Right cardiac atrium (tissue), 5 donors: ENCODE measurements at regions not wholly inside any gene's neighbourhood (a gene's known extent, or its start where the extent isn't known, plus 50 kb on each side); places are given as distances from the start of the nearest gene placed in this dataset.

Source experiments
- ATAC-seq, 2 donors: fragments of 200-7000 bp; cut with Tn5 transposase; one replicate each; pipeline versions ENCODE4 v1.8.0 to v1.9.1; 2020; ENCODE audit warnings: moderate library complexity in 2 of 2, mild to moderate bottlenecking in 1 of 2
- DNase-seq, 3 donors: peaks; one replicate each; pipeline ENCODE4 v3.0.0-alpha.2; 2020
- H3K27ac ChIP-seq: one replicate; pipeline ENCODE4 v1.5.1; 2013; ENCODE audit warnings: mild to moderate bottlenecking, low read length, control low read depth, moderate library complexity
- H3K27me3 ChIP-seq: one replicate; pipeline ENCODE4 v1.6.1; 2013; ENCODE audit not compliant: control insufficient read depth, insufficient read depth
- H3K4me1 ChIP-seq: one replicate; pipeline ENCODE4 v1.6.1; 2013; ENCODE audit warnings: low read length; ENCODE audit not compliant: control insufficient read depth, insufficient read depth
- H3K4me3 ChIP-seq: one replicate; pipeline ENCODE4 v1.5.1; 2013; ENCODE audit warnings: low read length, control low read depth
- H3K9me3 ChIP-seq: one replicate; pipeline ENCODE4 v1.6.1; 2013; ENCODE audit warnings: low read length; ENCODE audit not compliant: control insufficient read depth
- WGBS: extraction: QIAGEN DNeasy Blood & Tissue Kit; methylation state at CpG from one replicate; pipeline ENCODE4 v1.1.7; 2013; 5-methylcytosine and 5-hydroxymethylcytosine counted together
- intact Hi-C, 4 donors: fragments of 100-400 bp; cut with DNase I; formaldehyde crosslinking; loops; one replicate each; pipeline versions ENCODE4 v1.11.0 to v1.14.0; 2022 to 2023
- donor health status: healthy with polysubstance abuse.
- donor health status: DM: no; HTN: yes; CAD: no.
- donor health status: DM: no; HTN: no; CAD: no.
- donor health status: DM: no; HTN: yes; CAD: no; lungs with severe emphysema.
- donor health status: DM: yes; HTN: yes; CAD: no.

- Histone ChIP-seq H3K4me1 (no peaks in the 10 kb centered on the region), H3K4me3 (no peak overlapping the region), H3K9me3 (no peaks in the 10 kb centered on the region), H3K27ac (no peak overlapping the region), H3K27me3 (no peaks in the 10 kb centered on the region)
- intact Hi-C loops: no loop called here
- no peak for DNase-seq
- ATAC-seq: no peak
- 93% methylated on average over 5 of the region's 5 CpGs for WGBS
Observed at GRCh38 chr14:22411398-22412055, 177.5 kb downstream of the DAD1 start.

GRCh38 chr14:22410497-22410896 lies 178.5 kb downstream of the DAD1 start:
- no peaks in the 10 kb centered on the region for H3K9me3 ChIP-seq
- intact Hi-C loops: no loop called here
- ATAC-seq: no peak
- H3K4me1 ChIP-seq: no peaks in the 10 kb centered on the region
- H3K4me3 ChIP-seq: no peak overlapping the region
- no peak for DNase-seq
- H3K27ac ChIP-seq: no peak overlapping the region
- no peaks in the 10 kb centered on the region for H3K27me3 ChIP-seq

GRCh38 chr14:22409006-22409405 lies 180.0 kb downstream of the DAD1 start:
- no peak for ATAC-seq
- no peak for DNase-seq
- Histone ChIP-seq H3K4me1 (no peaks in the 10 kb centered on the region), H3K4me3 (no peak overlapping the region), H3K9me3 (no peaks in the 10 kb centered on the region), H3K27ac (no peak overlapping the region), H3K27me3 (no peaks in the 10 kb centered on the region)
- 69% methylated on average over 3 of the region's 3 CpGs for WGBS
- intact Hi-C loops: loop anchor here in 1 of 4 donors (10.0 kb wide), 1 partner anchor 396 kb away; no protein-coding TSS in a partner anchor

- 97% methylated on average over 2 of the region's 2 CpGs for WGBS
- DNase-seq (no peak), ATAC-seq (no peak)
- intact Hi-C loops: loop anchor here in 1 of 4 donors (10.0 kb wide), 1 partner anchor 396 kb away; no protein-coding TSS in a partner anchor
- H3K4me3 ChIP-seq: no peak overlapping the region
- H3K27me3 ChIP-seq: no peaks in the 10 kb centered on the region
- H3K4me1 ChIP-seq: no peaks in the 10 kb centered on the region
- no peaks in the 10 kb centered on the region for H3K9me3 ChIP-seq
- no peak overlapping the region for H3K27ac ChIP-seq
Observed at GRCh38 chr14:22408547-22408946, 180.5 kb downstream of the DAD1 start.

GRCh38 chr14:22407033-22407432 lies 182.0 kb downstream of the DAD1 start:
- H3K9me3 ChIP-seq: no peaks in the 10 kb centered on the region
- ATAC-seq: no peak
- H3K4me3 ChIP-seq: no peak overlapping the region
- no peak overlapping the region for H3K27ac ChIP-seq
- H3K4me1 ChIP-seq: no peaks in the 10 kb centered on the region
- 77% methylated on average over 6 of the region's 6 CpGs for WGBS
- H3K27me3 ChIP-seq: no peaks in the 10 kb centered on the region
- intact Hi-C loops: loop anchor here in 1 of 4 donors (10.0 kb wide), 1 partner anchor 398 kb away; no protein-coding TSS in a partner anchor
- DNase-seq: no peak

- no peak overlapping the region for H3K27ac ChIP-seq
Observed at GRCh38 chr14:22405201-22405600, 183.8 kb downstream of the DAD1 start.

GRCh38 chr14:22403296-22403695 lies 185.7 kb downstream of the DAD1 start:
- H3K4me1 ChIP-seq: no peaks in the 10 kb centered on the region
- intact Hi-C loops: loop anchor here in 1 of 4 donors (10.0 kb wide), 1 partner anchor 402 kb away; no protein-coding TSS in a partner anchor
- no peak overlapping the region for H3K4me3 ChIP-seq
- no peak for DNase-seq
- WGBS: 84% methylated on average over 4 of the region's 4 CpGs
- no peaks in the 10 kb centered on the region for H3K9me3 ChIP-seq
- no peak overlapping the region for H3K27ac ChIP-seq
- no peaks in the 10 kb centered on the region for H3K27me3 ChIP-seq
- ATAC-seq: no peak

More at GRCh38 chr14:22405201-22405600, 183.8 kb downstream of the DAD1 start:
- H3K4me3 ChIP-seq: no peak overlapping the region
- H3K4me1 ChIP-seq: no peaks in the 10 kb centered on the region
- H3K27me3 ChIP-seq: no peaks in the 10 kb centered on the region
- no peaks in the 10 kb centered on the region for H3K9me3 ChIP-seq
- intact Hi-C loops: loop anchor here in 1 of 4 donors (10.0 kb wide), 1 partner anchor 400 kb away; no protein-coding TSS in a partner anchor
- 70% methylated on average over 1 of the region's 1 CpG for WGBS
- ATAC-seq (no peak), DNase-seq (no peak)

- Histone ChIP-seq H3K27me3 (no peaks in the 10 kb centered on the region), H3K4me3 (no peak overlapping the region), H3K4me1 (no peaks in the 10 kb centered on the region), H3K9me3 (no peaks in the 10 kb centered on the region), H3K27ac (no peak overlapping the region)
- intact Hi-C loops: loop anchor here in 1 of 4 donors (10.0 kb wide), 1 partner anchor 404 kb away; no protein-coding TSS in a partner anchor
- 46% methylated on average over 3 of the region's 3 CpGs for WGBS
- no peak for ATAC-seq
- DNase-seq: no peak
Observed at GRCh38 chr14:22400655-22401259, 188.3 kb downstream of the DAD1 start.

- Histone ChIP-seq H3K4me3 (no peak overlapping the region), H3K27me3 (no peaks in the 10 kb centered on the region), H3K27ac (no peak overlapping the region), H3K9me3 (no peaks in the 10 kb centered on the region), H3K4me1 (no peaks in the 10 kb centered on the region)
- ATAC-seq: no peak
- WGBS: 90% methylated on average over 2 of the region's 2 CpGs
- DNase-seq: no peak
- intact Hi-C loops: loop anchor here in 3 of 4 donors (10.0 kb wide), 3 partner anchors 155 to 405 kb away; no protein-coding TSS in a partner anchor
Observed at GRCh38 chr14:22399776-22400175, 189.2 kb downstream of the DAD1 start.

GRCh38 chr14:22397221-22397737 lies 191.7 kb downstream of the DAD1 start:
- H3K9me3 ChIP-seq: no peaks in the 10 kb centered on the region
- no peaks in the 10 kb centered on the region for H3K4me1 ChIP-seq
- H3K4me3 ChIP-seq: no peak overlapping the region
- H3K27me3 ChIP-seq: no peaks in the 10 kb centered on the region
- DNase-seq (no peak), ATAC-seq (no peak)
- intact Hi-C loops: loop anchor here in 3 of 4 donors (10.0 kb wide), 2 partner anchors 158 to 258 kb away; no protein-coding TSS in a partner anchor
- H3K27ac ChIP-seq: no peak overlapping the region
- WGBS: 91% methylated on average over 7 of the region's 7 CpGs

GRCh38 chr14:22395803-22396202 lies 193.2 kb downstream of the DAD1 start:
- WGBS: 94% methylated on average over 2 of the region's 2 CpGs
- Histone ChIP-seq H3K27me3 (no peaks in the 10 kb centered on the region), H3K9me3 (no peaks in the 10 kb centered on the region), H3K4me3 (no peak overlapping the region), H3K4me1 (no peaks in the 10 kb centered on the region), H3K27ac (no peak overlapping the region)
- ATAC-seq (no peak), DNase-seq (no peak)
- intact Hi-C loops: loop anchor here in 3 of 4 donors (10.0 kb wide), 2 partner anchors 159 to 259 kb away; no protein-coding TSS in a partner anchor
